Prostate gland (tissue), 2 donors: ENCODE measurements at regions not wholly inside any gene's neighbourhood (a gene's known extent, or its start where the extent isn't known, plus 50 kb on each side); places are given as distances from the start of the nearest gene placed in this dataset.

Source experiments
- CTCF ChIP-seq, 4 experiments: fragments of 200-600 bp in 2 of 4; fragments of 450-650 bp in 2 of 4; sonication (generic) in 2 of 4; IDR thresholded peaks; 1 replicate in 3 of 4; 2 replicates in 1 of 4; pipeline ENCODE4 v1.5.1; 2016 to 2019; ENCODE audit warnings: antibody characterized with exemption in 4 of 4, mild to moderate bottlenecking in 2 of 4, moderate library complexity in 2 of 4
- POLR2A ChIP-seq: fragments of 450-650 bp; IDR thresholded peaks from one replicate; pipeline ENCODE4 v1.6.1; 2016; ENCODE audit warnings: antibody characterized with exemption, mild to moderate bottlenecking

- TF ChIP-seq POLR2A = no peak
- no peak for TF ChIP-seq CTCF (IDR thresholded peaks at IDR 0.05)
Observed at GRCh38 chr6:145023116-145023726, 712.1 kb downstream of the EPM2A start.
